LNCaP clone FGC (cell line): ENCODE measurements at regions not wholly inside any gene's neighbourhood (a gene's known extent, or its start where the extent isn't known, plus 50 kb on each side); places are given as distances from the start of the nearest gene placed in this dataset.

Experiments
- DNase-seq: peaks from one replicate; pipeline ENCODE4 v3.0.0-alpha.2; 2011; ENCODE audit warnings: low read depth
- H3K4me3 ChIP-seq: 2 replicates; pipeline ENCODE4 v1.5.1; 2011; ENCODE audit warnings: mild to moderate bottlenecking, low read depth, low read length, control low read depth
- TF ChIP-seq, protein P1 (sequence below): IDR thresholded peaks from 2 replicates; pipeline ENCODE4 v1.5.1; 2012; ENCODE audit warnings: mild to moderate bottlenecking; ENCODE audit not compliant: control insufficient read depth, insufficient read depth; ENCODE audit errors: extremely low read depth

DNA sequence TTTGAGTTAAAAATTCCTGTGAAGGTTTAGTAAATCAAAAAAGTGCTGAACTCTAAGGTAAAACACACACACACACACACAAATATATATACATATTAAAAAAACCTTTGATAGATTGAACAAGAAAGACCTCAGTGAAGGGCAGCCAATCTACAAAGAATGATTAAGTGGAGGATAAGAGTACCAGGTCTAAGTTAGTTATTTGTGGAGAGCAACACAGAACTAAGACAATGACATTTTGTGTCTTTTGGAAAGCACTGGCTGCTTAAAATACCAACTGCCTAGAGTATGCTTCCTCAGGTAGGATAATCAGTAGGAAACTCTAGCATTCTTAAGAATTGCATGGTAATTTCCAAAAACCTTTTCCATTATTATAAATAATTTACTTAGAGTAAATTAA lies 481.4 kb upstream of the SYT4 start:
- TF ChIP-seq, protein P1, sequence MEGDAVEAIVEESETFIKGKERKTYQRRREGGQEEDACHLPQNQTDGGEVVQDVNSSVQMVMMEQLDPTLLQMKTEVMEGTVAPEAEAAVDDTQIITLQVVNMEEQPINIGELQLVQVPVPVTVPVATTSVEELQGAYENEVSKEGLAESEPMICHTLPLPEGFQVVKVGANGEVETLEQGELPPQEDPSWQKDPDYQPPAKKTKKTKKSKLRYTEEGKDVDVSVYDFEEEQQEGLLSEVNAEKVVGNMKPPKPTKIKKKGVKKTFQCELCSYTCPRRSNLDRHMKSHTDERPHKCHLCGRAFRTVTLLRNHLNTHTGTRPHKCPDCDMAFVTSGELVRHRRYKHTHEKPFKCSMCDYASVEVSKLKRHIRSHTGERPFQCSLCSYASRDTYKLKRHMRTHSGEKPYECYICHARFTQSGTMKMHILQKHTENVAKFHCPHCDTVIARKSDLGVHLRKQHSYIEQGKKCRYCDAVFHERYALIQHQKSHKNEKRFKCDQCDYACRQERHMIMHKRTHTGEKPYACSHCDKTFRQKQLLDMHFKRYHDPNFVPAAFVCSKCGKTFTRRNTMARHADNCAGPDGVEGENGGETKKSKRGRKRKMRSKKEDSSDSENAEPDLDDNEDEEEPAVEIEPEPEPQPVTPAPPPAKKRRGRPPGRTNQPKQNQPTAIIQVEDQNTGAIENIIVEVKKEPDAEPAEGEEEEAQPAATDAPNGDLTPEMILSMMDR = no peak
- DNase-seq = no peak

DNA sequence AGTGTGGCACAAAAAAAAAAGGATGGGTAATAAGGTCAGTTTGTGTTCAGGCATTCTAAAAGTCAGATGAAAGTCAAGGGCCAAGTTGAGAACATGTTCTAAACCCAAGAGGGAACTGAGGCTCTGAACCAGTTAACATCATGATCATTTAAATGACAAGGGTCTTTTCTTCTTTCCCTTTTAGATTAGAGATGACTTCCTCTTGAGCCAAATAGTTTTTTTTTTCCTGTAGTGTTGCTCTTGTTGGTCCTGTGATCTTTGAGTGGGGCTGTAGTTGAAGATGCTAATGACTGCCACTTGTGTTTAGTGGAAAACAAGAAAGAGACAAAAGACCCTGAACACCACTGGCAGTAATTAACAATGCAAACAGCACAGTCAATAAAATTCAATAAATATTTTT lies 482.7 kb upstream of the SYT4 start:
- TF ChIP-seq, protein P1 = no peak
- no peak overlapping the region for H3K4me3 ChIP-seq
- DNase-seq = no peak

More for the DNA sequence above, 481.4 kb upstream of the SYT4 start:
- no peak overlapping the region for H3K4me3 ChIP-seq

DNA sequence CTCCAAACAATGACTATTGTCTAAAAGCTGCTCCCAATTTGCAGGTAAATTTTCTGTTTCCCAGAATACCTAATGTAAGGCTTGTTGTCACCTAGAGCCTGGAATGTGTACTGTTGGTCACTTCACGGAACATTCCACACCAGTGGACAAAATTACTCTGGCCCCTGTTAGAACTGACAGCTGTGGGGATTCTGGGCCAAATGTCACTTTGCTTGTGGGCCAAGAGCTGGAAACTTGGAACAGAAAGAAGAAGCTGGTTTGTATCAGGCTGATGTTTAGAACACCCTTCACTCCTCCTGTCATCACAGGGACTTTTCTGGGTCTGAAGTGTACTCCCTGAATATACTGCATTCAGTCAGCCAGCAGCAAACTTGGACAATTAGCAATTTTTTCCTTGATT lies 495.6 kb upstream of the SYT4 start:
- no peak for DNase-seq
- H3K4me3 ChIP-seq = no peak overlapping the region
- TF ChIP-seq, protein P1 = no peak

DNA sequence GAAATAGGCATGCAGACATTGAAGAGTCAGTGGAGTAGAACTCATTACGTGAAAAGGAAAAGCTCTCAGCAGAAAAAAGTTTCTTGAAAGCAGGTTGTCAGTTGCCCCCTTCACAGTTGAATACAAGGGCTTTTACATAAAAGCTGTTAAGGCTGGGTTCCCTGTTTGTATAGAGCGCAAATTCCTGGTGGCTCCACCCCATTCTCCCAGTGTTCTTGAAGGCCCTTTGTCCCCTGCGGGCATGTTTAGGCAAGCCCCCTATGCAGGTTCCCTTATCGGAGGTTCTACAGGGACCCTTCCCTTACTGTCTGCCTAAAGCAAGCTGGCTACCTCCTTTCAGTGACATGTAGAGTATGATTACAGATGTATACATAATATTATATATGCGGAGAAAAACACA lies 497.2 kb upstream of the SYT4 start:
- no peak for DNase-seq
- no peak overlapping the region for H3K4me3 ChIP-seq
- TF ChIP-seq, protein P1 = no peak

DNA sequence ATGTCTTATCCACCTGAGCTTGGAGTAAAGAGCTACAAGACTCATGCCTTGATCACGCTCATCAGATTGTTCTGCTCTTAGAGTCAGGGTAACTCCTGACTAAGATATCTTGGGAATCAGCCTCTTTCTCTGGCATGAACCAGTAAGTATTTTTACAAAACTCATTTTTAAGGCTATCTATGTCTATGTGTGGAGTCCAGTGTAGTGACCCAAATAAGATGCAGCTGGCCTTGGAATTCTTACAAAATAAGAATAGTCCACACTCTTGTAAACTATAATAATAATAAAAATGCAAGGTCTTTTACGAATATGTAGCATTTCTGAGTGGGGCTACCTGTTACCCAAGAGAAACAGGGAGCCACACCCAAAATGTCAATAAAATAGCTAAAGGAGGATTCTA lies 498.3 kb upstream of the SYT4 start:
- no peak overlapping the region for H3K4me3 ChIP-seq
- TF ChIP-seq, protein P1 = no peak
- DNase-seq = no peak

DNA sequence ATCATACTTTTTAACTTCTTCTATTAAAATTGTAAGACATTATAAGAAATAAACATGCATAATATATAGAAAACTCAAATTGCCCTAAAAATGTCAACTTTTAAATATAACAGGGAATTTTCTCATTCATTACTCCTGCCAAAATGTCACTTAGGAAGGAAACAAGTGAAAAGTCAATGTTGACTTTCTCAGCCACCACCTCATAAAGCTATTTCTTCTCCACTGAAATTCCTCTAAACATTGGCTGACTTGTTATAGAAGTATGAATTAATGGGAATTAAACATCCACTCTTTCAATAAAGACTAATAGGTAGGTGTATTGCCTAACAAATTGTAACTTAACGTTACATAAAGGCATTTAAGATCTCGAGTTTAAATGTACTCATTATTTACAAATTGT lies 499.7 kb upstream of the SYT4 start:
- no peak overlapping the region for H3K4me3 ChIP-seq
- TF ChIP-seq, protein P1 = no peak
- no peak for DNase-seq

DNA sequence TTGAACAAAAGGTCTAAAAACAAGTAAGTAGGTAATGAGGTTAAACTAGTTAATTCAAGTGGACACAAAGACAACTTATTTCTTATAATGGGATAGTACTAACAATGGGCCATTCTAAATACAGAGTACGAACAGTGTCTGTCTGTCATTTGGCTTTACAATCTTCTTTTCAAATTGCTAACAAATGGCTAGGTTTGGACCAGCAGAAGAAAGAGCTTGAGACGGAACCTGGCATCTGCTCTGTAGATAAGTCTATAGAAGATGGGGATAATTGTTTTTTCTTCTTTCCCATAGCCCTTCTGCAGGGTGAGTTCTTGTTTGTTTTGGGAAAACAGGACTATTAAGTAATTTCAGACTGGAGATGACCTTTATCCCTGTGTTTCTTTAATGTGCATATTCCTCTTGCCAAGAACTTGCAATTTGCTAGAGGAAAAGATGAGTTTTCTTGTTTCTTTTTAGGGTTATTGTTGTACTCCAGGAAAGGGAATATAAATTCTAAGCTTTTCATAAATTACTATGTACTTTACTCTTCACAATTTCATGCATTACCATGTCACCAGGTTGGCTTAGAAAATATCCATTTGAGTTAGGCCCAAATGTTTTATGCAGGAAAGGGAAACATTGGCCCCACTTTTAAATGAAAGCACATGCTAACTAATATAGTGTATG lies 500.5 kb upstream of the SYT4 start:
- no peak overlapping the region for H3K4me3 ChIP-seq
- TF ChIP-seq, protein P1 = no peak
- no peak for DNase-seq
